Fibroblast of lung (primary cell): ENCODE measurements at regions not wholly inside any gene's neighbourhood (a gene's known extent, or its start where the extent isn't known, plus 50 kb on each side); places are given as distances from the start of the nearest gene placed in this dataset.

ENCODE experiments used
- DNase-seq, 2 donors: peaks; one replicate each; pipeline versions ENCODE4 v3.0.0 to v3.0.0-alpha.2; 2010; ENCODE audit warnings: low read depth in 2 of 2
- H2AFZ ChIP-seq: 2 replicates; pipeline ENCODE4 v1.5.1; 2012; ENCODE audit warnings: low read length, control low read depth, inconsistent platforms
- H3K27ac ChIP-seq: 2 replicates; pipeline ENCODE4 v1.5.1; 2011; ENCODE audit warnings: low read length, control low read depth; ENCODE audit not compliant: insufficient read depth
- H3K27me3 ChIP-seq: 2 replicates; pipeline ENCODE4 v1.5.1; 2011; ENCODE audit warnings: mild to moderate bottlenecking, low read length; ENCODE audit not compliant: control insufficient read depth, insufficient read depth
- H3K36me3 ChIP-seq: 2 replicates; pipeline ENCODE4 v1.5.1; 2011; ENCODE audit warnings: low read length; ENCODE audit not compliant: control insufficient read depth, insufficient read depth
- H3K4me1 ChIP-seq: 2 replicates; pipeline ENCODE4 v1.5.1; 2011; ENCODE audit warnings: low read length; ENCODE audit not compliant: control insufficient read depth, insufficient read depth; ENCODE audit errors: extremely low read depth
- H3K4me2 ChIP-seq: 2 replicates; pipeline ENCODE4 v1.5.1; 2011; ENCODE audit warnings: low read length, control low read depth; ENCODE audit not compliant: insufficient read depth; ENCODE audit errors: extremely low read depth
- H3K4me3 ChIP-seq, 4 experiments: fragments of 200-600 bp in 1 of 4; sonication (generic) in 1 of 4; replicated peaks in 1 of 4; 2 replicates each; pipeline ENCODE4 v1.5.1; 2011 to 2016; ENCODE audit warnings: low read length in 4 of 4, low read depth in 3 of 4, mild to moderate bottlenecking in 3 of 4, control low read depth in 2 of 4, inconsistent platforms in 1 of 4, mixed read lengths in 1 of 4; ENCODE audit not compliant: insufficient read depth in 1 of 4; ENCODE audit errors: control extremely low read depth in 1 of 4
- H3K79me2 ChIP-seq: 2 replicates; pipeline ENCODE4 v1.5.1; 2012; ENCODE audit warnings: mild to moderate bottlenecking, low read length, inconsistent platforms; ENCODE audit not compliant: control insufficient read depth, insufficient read depth
- H3K9ac ChIP-seq: 2 replicates; pipeline ENCODE4 v1.5.1; 2011; ENCODE audit warnings: mild to moderate bottlenecking, low read length, control low read depth; ENCODE audit not compliant: insufficient read depth
- H3K9me3 ChIP-seq: 2 replicates; pipeline ENCODE4 v1.5.1; 2012; ENCODE audit warnings: low read depth, low read length; ENCODE audit not compliant: control insufficient read depth, insufficient read depth
- H4K20me1 ChIP-seq: 2 replicates; pipeline ENCODE4 v1.5.1; 2011; ENCODE audit warnings: low read length; ENCODE audit not compliant: control insufficient read depth, insufficient read depth; ENCODE audit errors: extremely low read depth
- CTCF ChIP-seq, 2 donors: IDR thresholded peaks in 1 of 2; conservative IDR thresholded peaks in 1 of 2; 1 replicate in 1 of 2; 2 replicates in 1 of 2; pipeline ENCODE4 v1.5.1; 2011 to 2012; ENCODE audit warnings: low read length in 2 of 2, control low read depth in 1 of 2, inconsistent platforms in 1 of 2, low read depth in 1 of 2, mild to moderate bottlenecking in 1 of 2
- EZH2 ChIP-seq: IDR thresholded peaks from 2 replicates; pipeline ENCODE4 v1.5.1; 2012; ENCODE audit warnings: low read length, control low read depth, mild to moderate bottlenecking; ENCODE audit errors: missing control alignments

GRCh38 chr1:108045460-108045859 is 80.5 kb upstream of the VAV3 start:
- no peak overlapping the region for H3K4me3 ChIP-seq
- H3K9me3 ChIP-seq, result no peaks in the 10 kb centered on the region
- no peaks in the 10 kb centered on the region for H3K4me1 ChIP-seq
- no peaks in the 10 kb centered on the region for H3K27me3 ChIP-seq
- DNase-seq, result no peak
- no peak for TF ChIP-seq EZH2
- no peak for TF ChIP-seq CTCF (conservative IDR thresholded peaks at IDR 0.05 in 1 of 2, IDR thresholded peaks at IDR 0.05 in 1 of 2; ENCODE audit: low read depth in 1 of 2, low read length in 2 of 2)
- H3K36me3 ChIP-seq, result no peaks in the 10 kb centered on the region
- no peaks in the 10 kb centered on the region for H4K20me1 ChIP-seq
- H2AFZ ChIP-seq, result no peak overlapping the region
- H3K27ac ChIP-seq, result no peak overlapping the region
- no peaks in the 10 kb centered on the region for H3K79me2 ChIP-seq
- H3K4me2 ChIP-seq, result no peak overlapping the region
- H3K9ac ChIP-seq, result no peak overlapping the region

DNA sequence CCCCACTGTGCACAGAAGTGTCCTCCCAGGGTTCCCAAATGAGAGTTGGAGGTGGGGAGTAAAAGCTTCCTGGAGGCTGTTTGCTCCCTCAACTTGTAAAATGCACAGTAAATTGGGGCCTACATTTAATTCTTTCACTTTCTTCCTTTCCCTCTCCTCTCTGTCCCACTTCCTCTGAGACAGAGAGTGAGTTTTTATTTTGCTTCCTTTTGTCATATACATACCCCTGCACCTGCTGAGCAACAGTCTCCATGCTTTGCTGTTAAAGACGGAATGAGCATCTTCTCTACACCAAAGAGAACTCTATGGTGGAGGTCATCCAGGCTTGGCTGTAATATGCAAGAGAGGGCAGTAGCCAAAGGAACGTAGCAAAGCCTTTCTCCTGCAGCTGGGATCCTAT is 79.3 kb upstream of the VAV3 start:
- Histone ChIP-seq H3K36me3 (no peaks in the 10 kb centered on the region), H4K20me1 (no peaks in the 10 kb centered on the region), H3K27ac (no peak overlapping the region), H3K4me2 (no peak overlapping the region), H3K9ac (no peak overlapping the region), H2AFZ (no peak overlapping the region), H3K4me3 (no peak overlapping the region), H3K27me3 (no peaks in the 10 kb centered on the region), H3K9me3 (no peaks in the 10 kb centered on the region), H3K4me1 (no peaks in the 10 kb centered on the region), H3K79me2 (no peaks in the 10 kb centered on the region)
- DNase-seq, result no peak
- TF ChIP-seq EZH2, result no peak
- TF ChIP-seq CTCF (conservative IDR thresholded peaks at IDR 0.05 in 1 of 2, IDR thresholded peaks at IDR 0.05 in 1 of 2; ENCODE audit: low read depth in 1 of 2, low read length in 2 of 2), result no peak

DNA sequence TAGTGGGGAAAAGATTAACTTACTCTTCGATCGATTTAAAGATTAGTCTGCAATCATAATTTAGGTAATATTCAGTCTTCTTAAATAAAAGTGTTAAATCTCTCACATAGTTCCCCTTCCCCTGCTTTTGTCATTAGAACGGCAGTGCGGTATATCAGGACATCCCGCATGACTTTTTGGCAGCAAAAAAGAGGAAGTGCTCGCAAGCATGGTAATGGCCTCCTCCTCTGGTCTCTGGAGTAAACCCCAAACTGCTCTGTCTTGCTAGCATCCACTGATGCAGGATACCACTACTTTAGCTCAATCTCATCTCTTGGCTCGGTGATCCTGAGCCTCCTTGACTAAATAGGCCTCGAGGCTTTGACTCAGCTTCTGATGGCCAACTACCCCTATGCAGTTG is 78.7 kb upstream of the VAV3 start:
- H3K9ac ChIP-seq, result no peak overlapping the region
- no peaks in the 10 kb centered on the region for H3K27me3 ChIP-seq
- no peak for TF ChIP-seq CTCF (conservative IDR thresholded peaks at IDR 0.05 in 1 of 2, IDR thresholded peaks at IDR 0.05 in 1 of 2; ENCODE audit: low read depth in 1 of 2, low read length in 2 of 2)
- TF ChIP-seq EZH2, result no peak
- no peak for DNase-seq
- H3K4me2 ChIP-seq, result no peak overlapping the region
- H3K27ac ChIP-seq, result no peak overlapping the region
- no peaks in the 10 kb centered on the region for H4K20me1 ChIP-seq
- H3K4me3 ChIP-seq, result no peak overlapping the region
- no peak overlapping the region for H2AFZ ChIP-seq
- H3K36me3 ChIP-seq, result no peaks in the 10 kb centered on the region
- no peaks in the 10 kb centered on the region for H3K79me2 ChIP-seq
- H3K9me3 ChIP-seq, result no peaks in the 10 kb centered on the region
- no peaks in the 10 kb centered on the region for H3K4me1 ChIP-seq
